ENCODE measurements at regions not wholly inside any gene's neighbourhood (a gene's known extent, or its start where the extent isn't known, plus 50 kb on each side); places are given as distances from the start of the nearest gene placed in this dataset.

DNA sequence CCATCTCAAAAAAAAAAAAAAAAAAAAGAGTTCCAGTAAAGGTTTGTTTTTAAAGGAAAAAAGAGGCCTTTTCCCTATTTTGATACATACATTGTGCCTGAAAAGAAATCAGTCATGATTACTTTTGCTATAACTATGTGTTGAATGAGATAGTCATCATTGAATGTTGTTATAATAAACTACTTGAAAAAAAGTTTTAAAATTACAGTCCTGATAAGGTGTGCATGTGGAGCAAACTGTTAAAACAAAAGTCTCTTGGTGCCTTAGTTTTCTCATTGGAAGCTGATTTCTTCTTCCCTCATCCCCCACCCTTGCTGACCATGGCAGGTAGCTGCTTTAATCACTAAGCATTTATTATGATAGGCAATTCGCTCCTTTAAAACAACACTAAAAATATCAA is 172.3 kb upstream of the TBCA start:
- no peak for DNase-seq

DNA sequence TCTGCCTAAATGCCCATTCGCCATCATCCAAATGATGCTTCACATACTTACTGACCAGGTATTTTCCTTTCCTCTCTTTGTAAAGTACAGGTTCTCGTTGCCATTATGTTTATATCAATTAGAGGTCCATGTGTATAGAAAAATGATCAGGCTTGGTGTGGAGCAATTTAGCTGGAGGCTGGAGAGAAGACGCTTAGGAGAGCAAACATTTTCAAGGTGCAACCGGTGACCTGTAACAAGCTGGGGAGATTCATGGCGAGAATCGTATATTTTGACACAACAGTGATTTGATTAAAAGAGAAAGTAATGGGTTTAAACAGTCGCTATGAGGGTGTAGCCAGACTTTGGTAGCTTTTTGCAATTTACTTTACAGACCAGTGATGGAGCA is 170.9 kb upstream of the TBCA start:
- DNase-seq, result no peak

DNA sequence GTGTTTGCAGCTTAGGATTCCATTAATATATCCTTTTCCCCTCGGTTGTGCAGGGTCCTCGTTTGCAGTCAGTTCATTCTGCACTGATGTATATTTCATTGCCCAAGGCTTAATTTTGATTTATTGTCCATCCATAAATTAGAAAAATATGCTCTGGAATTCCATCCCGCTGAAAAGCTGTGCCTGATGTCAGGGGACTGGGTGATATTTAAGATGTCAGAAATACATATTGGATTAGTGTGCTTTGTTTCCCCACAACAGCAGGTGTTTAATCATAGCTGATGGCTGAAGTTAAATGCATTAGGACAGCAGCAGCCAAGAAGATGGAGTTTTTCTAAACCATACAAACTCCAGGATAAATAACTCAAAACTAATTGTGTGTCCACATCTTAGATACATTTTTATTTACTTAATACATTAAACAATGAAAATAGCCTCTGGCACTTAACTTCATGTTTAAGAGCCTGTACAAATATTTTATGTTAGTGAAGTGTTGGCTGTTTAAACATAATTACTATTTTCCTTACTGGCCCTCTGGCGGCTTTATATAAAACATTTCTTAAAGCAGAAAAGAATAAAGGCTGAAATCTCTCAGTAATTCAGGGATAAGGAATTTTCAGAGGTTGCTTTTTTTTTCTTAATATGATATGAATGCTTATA is 170.4 kb upstream of the TBCA start:
- no peak for DNase-seq

DNA sequence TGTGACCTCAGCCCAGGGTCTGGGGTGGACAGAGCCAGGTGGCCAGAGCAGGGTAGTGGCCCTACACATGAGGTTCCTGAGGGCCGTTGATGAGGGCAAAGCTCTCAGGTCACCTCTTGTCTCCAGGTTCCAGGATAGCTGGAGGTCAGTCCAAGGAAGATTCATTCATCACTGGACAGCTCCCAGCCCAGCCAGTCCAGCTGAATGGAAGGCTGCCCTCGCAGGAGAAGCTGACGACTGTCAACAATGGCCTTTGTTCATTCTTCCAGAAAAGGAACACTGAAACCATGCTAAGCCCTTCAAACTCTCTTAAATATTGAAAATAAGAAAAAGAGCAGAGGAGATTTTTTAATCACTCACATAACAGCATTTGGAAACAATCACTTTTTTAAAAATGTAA is 169.7 kb upstream of the TBCA start:
- no peak for DNase-seq

DNA sequence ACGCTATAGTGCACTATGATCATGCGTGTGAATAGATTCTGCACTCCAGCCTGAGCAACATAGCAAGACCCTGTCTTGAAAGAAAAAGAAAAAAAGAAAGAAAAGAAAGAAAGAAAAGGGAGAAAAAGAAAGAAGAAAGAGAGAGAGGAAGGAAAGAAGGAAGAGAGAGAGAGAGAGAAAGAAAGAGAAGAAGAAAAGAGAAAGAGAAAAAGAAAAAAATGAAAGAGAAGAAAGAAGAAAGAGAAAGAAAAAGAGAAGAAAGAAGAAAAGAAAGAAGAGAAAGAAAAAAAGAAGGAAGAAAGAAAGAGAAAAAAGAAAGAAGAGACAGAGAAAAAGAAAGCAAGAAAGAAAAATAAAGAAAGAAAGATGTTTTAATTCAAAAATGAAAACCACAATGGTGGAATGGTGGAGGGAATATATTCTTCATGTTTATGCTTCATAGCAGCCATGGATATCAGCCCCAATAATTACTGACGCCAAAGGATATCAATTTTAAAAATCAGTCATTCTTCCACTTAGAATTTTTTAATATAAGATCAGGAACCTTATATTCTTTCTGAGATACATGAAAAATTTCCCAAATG is 168.7 kb upstream of the TBCA start:
- DNase-seq, result no peak

DNA sequence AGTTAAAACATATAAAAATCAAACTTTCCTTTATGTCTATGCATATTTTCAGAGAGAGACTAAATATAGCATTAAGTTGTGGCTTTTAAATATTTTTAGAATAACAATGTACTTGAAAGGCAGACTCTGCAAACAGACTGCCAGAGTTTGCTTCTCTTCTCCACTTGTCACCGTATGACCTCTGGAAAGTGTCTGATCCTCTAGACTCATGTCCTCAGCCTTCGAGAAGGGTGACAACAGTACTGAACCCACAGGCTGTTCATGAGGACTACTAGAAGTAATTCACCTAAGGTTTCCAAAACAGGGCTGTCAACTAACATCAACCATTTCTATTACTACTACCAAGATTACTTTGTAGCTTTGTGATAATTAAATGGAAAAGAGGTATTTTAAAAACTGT is 167.7 kb upstream of the TBCA start:
- DNase-seq, result no peak

DNA sequence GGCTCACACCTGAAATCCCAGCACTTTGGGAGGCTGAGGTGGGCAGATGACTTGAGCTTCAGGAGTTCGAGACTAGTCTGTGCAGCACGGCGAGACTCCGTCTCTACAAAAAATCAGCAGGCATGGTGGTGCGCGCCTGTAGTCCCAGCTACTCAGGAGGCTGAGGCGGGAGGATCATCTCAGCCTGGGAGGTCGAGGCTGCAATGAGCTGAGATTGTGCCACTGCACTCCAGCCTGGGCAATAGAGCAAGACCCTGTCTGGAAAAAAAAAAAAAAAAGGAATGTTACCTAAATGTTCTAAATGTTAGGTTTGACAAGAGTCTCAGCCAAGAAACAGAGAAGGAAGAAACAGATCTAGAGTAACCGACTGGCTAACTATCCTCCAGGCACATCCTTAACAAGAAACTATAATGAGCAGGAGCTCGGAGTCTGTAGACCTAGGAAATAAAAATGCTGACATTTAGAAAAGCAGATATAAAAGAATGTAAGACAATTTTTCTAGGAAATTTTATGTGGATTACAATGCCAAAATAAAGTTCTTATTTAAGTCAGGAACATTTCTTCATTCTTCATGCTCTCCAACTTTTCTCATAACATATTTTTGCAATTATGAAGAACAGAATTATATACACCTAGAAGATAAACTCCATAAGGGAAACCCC is 166.6 kb upstream of the TBCA start:
- DNase-seq, result no peak

DNA sequence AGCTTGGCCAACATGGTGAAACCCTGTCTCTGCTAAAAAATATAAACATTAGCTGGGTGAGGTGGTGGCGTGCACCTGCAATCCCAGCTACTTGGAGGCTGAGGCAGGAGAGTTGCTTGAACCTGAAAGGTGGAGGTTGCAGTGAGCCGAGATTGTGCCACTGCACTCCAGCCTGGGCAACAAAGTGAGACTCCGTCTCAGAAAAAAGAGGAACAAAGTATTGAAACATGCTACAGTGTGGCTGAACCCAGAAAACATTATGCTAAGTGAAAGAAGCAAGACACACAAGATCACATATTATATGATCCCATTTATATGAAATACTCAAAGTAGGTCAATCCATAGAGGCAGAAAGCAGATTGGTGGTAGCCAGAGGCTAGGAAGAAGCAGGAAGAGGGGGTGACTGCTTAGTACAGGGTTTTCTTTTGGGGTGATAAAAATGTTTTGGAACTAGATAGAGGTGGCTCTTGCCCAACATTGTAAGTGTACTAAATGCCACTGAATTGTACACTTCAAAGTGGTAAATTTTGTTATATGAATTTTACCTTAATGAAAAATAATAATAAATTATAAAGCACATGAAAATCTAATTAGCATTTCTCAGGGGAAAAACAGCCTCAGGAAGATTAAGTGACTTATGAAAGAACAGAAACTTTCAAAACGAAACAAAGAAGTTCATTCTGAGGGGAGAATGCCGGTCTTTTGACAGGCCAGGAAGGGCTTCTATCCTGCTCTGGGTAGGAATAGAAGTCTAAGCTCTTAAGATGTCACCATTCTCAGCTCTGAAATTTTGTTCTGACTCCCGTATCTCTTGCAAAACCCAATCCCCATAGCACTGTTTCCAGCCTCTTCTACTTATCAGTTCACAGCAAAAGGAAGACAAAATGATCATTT is 161.1 kb upstream of the TBCA start:
- no peak for DNase-seq

DNA sequence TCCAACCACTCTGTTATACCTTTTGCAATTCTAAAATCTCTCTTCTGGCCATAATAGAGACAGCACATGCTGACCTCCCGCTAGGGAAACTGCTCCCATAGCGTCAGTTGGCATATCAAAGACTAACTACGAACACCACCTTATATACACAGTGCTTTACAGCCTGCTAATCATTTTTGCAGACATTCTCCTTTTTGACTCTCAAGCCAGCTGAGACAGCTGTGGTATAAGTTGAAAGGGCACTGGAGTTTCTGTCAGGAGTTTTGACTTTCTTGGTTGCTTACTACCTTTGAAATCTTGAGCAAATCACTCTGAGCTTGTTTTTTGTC is 160.2 kb upstream of the TBCA start:
- DNase-seq, result no peak

DNA sequence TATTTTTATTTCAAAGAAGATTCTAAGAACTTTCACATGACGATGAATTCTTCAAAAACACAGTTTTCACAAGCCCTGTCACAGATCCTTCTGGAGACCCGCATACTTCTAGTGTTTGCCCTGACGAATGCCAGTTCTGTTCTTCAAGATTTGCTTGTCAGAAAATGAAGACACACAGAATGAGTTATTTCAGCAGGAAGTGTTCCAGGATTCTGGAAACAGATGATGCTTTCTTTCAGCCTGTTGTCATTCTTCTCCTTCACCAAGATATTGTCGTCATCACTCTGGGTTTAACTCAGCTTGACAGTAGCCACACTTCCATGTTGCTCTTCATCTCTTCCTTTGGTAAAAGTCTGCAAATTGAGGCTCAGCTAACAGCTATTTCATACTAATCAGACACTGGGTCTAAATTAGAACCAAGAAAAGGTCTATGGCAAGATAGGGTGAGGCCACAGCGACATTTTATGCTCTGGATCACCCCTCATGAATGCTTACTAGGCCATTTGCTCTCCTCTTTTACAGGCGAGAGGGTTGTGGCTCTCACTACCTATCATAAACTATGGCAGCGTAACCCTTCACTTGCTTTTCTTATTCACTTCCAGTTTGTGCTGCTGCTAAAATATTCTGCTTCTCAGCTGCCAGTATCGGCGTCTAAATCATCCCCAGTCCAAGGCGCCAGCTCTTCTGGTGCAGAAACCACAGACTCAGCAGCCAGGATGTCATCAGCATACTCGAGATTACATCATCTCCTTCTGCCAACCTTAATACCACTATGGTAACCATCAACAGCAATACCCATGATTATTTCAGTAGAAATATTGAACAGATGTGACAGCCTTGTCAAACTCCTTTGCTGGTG is 159.6 kb upstream of the TBCA start:
- peak in 1 of 5 experiments; percentile 88 for DNase-seq

DNA sequence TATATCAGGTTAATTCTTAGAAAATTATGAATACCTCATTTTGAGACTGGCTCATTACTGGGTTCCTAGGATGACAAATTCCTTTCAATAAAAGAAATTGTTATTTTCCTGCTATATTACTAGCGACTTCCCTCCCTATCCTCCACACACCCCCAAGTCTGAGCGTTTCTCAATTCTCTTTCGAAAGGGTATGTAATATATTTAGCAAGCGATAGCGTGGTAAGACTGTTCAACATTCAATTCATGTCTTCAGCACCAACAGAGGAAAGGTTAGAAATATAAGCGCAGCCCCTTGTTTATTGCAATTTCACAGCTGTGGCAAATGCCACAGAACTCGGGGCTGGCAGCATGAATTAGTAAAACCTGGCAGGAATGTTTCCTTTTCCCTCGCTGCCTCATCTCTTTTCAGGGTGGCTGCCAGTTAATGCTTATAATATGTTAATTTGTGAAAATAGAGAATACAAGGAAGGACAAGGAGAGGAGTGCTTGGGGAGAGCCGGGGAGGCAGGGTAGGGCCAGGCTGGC is 152.7 kb upstream of the TBCA start:
- DNase-seq, result no peak

DNA sequence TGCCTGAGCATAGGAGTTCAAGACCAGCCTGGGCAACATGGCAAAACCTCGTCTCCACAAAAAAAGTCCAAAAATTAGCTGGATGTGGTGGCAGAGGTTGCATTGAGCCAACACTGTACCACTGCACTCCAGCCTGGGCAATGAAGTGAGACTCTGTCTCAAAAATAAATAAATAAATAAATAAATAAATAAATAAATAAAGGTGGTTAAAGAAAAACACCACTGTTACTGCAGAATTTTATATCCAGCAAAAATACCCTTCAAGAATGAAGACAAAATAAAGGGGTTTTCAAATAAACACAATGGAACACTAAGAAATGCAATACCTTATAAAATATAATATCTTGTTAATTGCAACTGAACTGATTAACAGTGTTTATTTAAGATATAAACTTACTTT is 150.2 kb upstream of the TBCA start:
- no peak for DNase-seq

DNA sequence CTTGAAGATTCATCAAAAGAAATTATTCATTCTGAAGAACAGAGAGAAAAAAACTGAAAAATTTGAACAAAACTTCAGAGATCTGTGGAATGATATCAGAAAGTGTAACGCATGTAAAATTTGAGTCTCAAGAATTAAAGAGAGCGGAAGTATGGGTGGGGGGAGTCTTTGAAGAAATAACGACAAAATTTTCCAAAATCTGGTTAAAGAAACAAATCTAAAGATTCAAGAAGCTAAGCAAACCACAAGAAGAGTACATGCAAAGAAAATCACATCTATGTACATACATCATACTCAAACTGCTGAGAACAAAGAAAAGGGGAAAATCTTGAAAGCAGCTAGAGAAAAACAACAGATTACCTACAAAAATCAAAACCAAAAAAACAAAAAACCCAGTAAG is 149.4 kb upstream of the TBCA start:
- DNase-seq, result peak in 1 of 5 experiments; percentile 6

DNA sequence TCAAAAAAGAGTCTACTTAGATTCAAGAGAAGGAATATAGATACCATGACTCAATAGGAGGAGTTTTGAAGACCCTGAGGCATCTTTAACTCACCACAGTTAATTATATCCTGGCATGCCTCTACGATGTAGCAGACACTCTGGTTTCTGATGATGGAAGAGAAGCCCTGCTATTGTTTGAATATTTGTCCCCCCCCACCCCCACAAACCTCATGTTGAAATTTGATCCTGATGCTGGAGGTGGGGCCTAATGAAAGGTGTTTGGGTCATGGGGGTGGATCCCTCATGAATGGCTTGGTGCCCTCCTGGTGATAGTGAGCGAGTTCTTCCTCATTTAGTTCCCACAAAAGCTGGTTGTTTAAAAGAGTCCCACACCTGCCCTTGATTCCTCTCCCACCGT is 147.9 kb upstream of the TBCA start:
- no peak for DNase-seq

DNA sequence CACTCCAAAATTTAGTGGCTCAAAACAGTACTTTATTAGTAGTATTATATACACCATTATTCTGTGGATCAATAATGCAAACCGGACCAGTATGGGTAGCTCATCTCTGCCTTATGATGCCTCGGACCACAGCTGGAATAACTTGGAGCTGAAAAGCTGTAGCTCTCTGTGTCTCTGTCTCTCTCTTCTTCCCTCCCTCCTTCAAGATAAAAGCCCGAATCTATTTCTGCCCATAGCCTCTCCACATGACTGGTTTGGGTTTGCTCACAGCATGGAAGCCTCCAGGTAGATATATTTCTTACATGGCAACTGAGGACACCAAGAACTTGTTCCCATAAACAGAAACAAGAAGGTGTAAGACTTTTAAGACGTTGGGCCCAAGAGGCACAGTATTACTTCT is 147.5 kb upstream of the TBCA start:
- no peak for DNase-seq

DNA sequence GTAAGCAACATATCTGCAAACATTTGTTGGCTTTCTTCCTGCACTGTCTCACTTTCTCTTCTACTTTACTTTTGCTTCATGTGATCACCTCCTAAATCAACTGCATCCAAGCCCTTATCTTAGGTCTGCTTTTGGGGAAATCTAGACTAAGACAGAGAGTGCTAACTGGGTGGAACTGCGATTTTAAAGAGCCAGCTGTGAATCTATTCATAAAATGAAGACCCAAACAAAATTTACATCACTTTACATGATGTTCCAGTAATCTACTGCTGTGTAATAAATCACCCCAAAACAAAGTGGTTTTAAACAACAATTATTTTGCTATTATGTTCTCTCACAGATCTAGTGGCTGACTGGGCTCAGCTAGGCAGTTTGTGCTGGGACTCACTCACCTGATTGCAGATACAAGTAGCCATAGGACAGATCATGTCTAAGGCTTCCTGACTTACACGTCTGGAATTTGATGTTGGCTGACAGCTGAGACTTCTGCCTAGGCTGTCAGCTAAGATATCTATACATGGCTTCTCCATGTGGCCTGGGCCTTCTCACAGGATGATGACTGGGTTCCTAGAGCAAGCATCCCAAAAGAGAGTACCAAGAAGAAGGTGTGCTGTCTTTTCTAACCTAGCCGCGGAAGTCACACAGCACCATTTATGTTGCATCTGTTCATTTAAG is 145.1 kb upstream of the TBCA start:
- DNase-seq, result no peak

DNA sequence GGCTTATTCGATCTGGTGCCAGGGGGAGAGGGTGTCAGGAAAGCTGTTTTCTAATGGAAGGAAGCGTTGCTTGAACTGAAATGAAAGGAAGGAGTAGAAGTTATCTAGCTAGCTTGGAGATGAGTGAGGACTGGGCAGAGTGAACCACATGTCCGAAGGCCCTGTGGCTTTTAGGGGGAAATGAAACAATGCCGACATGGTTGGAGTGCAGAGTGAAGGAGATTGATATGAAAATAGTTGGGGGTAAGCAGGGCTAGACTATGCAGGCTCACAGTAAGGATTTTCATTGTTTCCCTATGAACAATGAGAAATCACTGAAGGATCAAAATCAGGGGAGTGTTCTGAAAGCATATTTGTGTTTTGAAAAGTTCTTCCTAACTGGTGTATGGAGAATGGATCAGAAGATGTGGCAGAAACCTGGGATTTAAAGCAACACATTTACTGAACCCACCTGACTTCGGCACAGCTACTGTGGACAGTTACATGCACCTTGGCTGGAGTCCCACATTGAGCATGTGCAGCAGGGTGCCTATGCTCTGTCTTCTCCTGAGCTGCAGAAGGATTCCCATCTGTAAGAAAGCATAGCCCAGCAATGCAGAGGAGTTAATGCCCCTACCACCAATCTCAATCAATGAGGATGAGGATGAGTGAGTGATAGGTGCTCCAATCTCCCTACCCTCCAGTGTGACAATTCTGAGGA is 144.4 kb upstream of the TBCA start:
- DNase-seq, result no peak

DNA sequence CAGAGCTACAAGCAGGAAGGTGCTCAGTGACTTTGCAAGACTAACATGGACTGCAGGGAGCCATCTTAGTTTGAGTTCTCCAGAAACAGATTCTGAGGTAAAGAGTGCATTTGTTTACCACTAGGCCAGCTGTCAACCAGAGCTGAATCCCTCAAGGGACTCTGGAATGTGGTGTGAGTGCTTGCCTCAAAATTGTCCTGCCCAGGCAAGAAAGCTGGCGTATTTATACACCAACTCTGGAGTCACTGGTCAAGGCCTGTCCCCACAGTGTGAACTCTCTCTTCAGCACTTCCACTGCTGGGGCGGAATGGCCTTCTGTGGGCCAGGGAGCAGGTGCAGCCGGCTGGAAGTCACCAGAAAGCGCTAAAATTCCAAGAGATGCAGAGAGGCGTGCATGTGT is 139.2 kb upstream of the TBCA start:
- DNase-seq, result no peak

DNA sequence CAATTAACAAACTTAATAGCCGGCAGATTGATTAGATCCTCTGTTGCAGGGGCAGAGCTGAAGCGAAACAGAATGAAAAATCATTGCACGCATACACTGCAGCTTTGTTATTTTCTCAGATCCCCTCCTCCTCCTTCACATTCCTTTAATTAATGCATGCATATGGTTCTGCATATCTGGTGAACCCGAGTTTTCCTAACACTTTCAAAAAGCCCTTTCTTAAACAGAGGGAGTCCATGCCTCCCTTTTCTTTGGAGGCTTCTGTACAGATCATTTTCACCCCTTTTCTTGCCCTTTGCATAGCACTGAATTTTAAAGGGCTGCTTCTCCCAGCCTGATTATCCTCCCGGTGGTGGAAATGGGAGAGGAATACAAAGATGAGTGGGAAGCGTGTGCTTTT is 136.6 kb upstream of the TBCA start:
- DNase-seq, result no peak

DNA sequence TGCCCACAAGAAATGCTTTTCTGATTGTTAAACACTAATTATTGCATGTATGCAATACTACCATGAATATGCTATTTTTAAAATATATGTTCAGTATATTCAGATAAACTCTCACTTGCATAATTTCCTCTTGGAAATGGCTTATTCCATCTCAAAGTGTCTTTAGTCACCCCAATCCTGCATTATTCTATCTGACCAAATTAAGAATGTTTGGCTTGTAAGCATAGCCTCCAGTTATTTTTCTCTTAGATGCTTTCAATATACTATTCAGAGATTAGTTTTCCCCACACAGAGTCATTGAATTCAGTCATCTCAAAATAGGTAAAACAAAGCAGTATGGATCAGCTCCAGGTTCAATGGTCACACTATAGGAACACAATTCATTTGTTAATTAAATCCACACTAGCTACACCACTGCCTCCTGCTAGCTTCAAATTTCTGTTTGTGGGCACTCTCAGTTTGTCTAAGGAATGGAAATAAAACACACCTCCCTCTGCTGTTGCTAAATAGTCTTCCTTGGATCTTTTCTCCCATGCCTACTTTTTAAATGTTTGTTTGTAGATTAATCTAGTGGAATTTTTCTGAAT is 134.6 kb upstream of the TBCA start:
- no peak for DNase-seq

DNA sequence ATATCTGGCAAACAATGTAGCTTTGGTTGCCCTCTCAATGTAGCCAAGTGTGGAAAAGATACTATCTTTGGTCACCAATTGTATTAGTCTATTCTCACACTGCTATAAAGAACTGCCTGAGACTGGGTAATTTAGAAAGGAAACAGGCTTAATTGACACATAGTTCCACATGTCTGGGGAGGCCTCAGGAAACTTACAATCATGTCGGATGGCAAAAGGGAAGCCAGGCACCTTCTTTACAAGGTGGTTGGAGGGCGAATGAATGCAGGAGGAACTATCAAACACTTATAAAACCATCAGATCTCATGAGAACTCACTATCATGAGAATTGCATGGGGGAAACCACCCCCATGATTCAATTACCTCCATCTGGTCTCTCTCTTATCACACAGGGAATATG is 133.1 kb upstream of the TBCA start:
- no peak for DNase-seq

Data from T-helper 2 cell (primary cell).